Lung microvascular endothelial cell (primary cell): ENCODE measurements at regions not wholly inside any gene's neighbourhood (a gene's known extent, or its start where the extent isn't known, plus 50 kb on each side); places are given as distances from the start of the nearest gene placed in this dataset.
A peak's percentile ranks its signal among the peaks of the same experiment; 100 is the strongest.

Experiments used
- DNase-seq, 2 donors: peaks; one replicate each; pipeline versions ENCODE4 v3.0.0 to v3.0.0-alpha.2; 2010; ENCODE audit warnings: low read depth in 2 of 2

GRCh38 chr3:72263223-72263990 is 478.5 kb upstream of the PROK2 start:
- DNase-seq = no peak

DNA sequence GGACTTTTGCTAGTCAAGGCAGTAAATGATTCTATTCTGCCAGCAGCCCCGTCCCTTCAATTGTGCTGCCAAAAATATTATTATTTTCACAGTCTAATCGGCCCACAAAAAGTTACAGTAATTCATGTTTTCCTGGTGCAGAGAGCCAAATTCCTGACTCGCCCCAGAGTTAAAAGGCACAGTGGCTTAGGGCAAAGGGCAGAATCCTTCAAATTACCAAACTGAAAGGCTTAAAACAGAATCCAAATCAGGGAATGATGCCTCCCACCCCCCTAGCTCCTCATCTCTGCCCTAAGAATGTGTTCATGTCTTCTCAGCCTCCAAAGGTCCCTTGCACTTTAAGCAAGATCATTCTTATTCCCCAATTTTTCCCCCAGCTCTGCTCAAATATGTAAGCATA is 477.8 kb upstream of the PROK2 start:
- DNase-seq = no peak

GRCh38 chr3:72261566-72262564 is 476.9 kb upstream of the PROK2 start:
- DNase-seq = no peak

- DNase-seq = no peak
Observed at GRCh38 chr3:72260588-72260910, 475.6 kb upstream of the PROK2 start.

DNA sequence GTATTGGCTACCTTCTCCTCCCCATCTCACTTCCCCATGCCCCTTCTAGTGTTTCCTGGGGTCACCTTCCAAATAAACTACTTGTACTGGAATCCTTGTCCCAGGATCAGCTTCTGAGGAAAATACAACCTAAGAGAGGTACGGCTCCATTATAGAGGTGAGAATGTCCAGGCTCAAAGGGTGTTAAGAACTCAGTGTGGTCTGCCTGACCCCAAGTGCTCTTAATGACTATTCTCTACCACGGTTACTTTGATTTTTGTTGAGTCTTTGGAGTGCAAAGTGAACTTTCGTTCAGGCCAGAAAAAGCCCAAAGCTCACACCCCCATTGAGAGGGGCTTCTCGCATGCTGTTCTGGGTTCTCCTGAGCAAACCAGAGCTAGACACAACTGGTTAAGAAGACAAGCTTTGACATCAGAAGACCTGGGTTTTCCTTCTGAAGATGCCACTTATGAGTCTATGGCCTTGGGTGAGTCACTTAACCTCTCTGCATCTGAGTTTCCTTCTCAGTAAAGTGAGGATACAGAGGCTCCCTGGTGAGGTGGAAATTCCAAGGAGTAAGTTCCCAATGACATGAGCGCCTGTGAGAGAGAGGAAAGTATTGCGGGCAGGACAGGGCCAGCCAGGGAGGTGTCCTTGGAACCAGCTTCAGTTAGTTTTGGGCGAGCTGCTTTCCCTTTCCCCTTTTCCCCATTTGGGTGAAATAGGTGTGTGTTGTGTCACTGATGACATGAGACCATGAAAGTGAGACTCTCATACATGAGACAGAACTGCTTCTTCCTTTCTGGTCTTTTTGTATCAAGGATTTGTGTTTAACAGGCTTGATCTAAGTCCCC is 475.0 kb upstream of the PROK2 start:
- DNase-seq = no peak

- DNase-seq = no peak
Observed at GRCh38 chr3:72258361-72259141, 473.6 kb upstream of the PROK2 start.

- DNase-seq = no peak
Observed at GRCh38 chr3:72257738-72258137, 472.8 kb upstream of the PROK2 start.

- no peak for DNase-seq
Observed at GRCh38 chr3:72257203-72257602, 472.3 kb upstream of the PROK2 start.

DNA sequence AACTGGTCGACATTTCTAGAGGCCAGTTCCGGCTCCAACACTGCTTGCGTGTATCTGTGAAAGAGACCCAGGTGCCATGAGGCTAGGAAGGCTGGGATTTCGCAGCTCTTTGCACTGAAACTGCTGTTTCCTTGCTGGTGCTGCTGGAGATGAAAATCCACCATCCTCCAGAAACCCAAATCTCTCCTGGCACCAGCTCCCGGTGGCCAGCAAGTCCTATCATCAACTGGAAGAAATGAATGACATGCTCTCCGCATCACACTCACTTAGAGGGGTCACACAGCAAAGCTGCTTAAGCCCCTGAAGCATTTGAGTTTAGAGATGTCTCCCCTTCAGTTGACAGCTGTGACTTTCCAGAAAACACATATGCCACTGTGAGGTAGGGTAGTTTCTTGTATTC is 471.8 kb upstream of the PROK2 start:
- no peak for DNase-seq

GRCh38 chr3:72255791-72256559 is 471.0 kb upstream of the PROK2 start:
- DNase-seq = peak in 1 of 2 donors; percentile 38

DNA sequence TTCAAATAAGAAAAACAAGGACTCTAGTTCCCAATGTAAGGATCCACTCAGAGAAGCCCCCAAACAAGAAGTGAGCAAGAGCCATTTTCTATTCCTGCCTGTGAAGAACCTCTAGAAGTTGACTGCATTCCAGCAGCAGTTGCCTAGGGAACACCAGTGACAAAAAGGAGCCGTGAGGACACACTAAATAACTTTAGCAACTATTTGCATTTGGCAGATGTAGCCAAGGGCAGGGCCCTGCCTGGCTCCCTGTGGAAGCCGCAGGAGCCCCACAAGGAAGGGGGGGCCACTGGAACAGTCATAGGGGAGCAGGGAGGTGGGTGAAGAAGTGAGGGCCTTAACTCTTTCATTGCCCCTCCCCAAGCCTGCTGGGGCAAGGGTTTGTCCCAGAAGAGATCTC is 470.2 kb upstream of the PROK2 start:
- no peak for DNase-seq

DNA sequence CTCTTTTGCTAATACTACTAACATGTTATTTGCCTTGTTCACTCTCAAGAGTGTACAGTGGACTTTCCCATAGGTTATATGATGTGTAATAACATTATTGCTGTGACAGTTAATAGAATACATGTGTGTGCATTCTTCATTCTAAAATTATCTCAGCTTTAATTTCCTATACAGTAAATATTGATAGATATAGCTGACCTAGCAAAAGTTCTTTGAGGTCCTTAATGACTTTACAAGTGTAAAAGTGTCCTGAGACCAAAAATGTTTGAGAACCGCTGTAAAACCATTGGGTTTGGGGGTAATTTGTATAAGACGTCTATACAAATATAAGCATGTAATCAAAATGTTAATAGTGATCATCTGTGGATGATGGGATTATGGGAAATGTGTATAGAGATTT is 469.5 kb upstream of the PROK2 start:
- DNase-seq = no peak

DNA sequence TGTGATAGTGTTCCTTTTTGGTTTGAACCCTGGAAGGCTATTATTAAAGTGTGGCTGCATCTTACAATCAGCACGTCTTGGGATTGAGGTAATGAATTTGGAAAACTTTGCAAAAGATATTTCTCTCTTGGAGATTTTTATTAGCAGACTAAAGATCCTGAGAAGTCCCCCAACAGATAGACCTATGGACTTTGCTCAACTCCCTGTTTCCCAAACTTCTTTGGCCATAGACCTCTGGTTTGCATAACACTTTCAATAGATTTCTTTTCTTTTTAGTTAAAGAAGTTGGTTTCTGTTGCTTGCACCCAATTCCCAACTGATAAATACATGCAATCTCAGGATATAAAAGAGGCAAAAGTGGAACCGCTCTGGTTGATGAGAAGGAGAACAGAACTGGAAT is 465.8 kb upstream of the PROK2 start:
- DNase-seq = no peak

GRCh38 chr3:72248869-72249268 is 463.9 kb upstream of the PROK2 start:
- DNase-seq = no peak

- no peak for DNase-seq
Observed at GRCh38 chr3:72248389-72248761, 463.4 kb upstream of the PROK2 start.

DNA sequence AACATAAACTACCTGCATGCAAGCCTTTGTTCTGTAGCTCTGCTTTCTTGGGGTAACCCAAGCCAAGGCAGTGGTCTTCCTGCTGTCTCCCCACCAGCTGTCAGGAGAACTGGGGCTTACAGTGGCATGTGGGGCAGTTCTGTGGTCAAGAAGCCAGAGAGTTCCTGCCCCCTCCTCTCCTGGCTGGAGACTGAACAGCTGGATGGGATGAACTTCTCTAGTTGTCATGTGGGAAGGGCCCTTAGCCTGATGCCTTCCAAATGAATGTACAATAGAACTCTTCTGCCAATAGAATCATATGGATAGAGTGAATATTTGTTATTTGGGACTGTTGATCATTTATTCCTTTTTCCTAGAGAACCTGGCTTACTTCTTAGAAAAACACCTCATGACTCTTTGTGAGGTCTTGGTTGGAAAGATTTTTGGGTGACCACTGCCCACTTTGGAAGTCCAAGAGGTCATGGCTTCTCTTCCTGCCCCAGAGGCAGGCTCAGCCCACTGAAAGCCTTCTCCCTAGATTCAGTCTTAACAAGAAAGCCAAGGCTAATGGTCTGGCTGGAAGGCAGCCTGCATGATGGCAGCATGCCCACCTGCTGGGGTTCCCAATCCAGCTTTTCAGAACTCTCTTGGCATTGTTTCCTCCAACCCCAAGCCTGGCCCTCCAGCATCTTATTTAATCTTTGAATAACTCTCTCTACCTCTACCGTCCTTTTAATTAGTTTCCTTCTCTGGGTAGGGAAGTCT is 462.9 kb upstream of the PROK2 start:
- DNase-seq = no peak

DNA sequence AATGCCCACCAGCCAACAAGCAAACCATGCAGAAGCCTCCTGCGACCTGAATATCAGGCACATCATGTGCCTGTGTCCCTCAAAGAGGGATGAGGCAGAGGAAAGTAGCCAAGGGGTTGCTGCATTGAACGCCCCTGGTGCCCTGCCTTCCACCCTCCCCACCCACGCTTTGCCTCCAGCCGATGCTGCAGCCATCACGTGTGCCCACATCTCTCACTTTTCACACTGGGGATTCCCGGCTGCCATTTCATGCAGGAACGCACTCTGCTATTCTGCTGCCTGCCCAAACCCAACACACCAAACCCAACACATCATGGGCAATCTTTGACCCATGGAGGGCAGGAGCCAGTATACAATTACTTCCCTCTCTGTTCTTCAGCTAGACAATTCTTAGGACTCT is 462.2 kb upstream of the PROK2 start:
- no peak for DNase-seq

DNA sequence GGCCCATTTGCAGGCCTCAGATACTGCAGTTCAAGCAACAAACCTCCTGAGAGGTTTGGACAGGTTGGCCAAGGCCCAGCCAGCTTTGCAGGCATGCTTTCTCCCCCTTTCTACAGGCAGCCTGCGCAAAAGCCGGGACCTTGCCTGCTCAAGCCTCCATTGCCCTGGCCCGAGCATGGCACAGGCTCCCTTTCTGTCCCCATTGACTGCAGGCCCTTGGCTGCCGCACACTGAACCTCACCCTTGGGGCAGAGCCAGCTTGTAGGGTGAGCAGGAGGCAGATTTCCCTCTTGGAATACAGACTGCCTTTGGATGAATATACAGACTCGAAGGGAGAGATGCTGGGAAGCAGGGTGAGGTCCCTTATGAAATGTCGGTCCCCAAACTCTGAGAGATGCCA is 461.7 kb upstream of the PROK2 start:
- no peak for DNase-seq

- peak; percentile 45 to 66 for DNase-seq
Observed at GRCh38 chr3:72245183-72245811, 460.3 kb upstream of the PROK2 start.
